ENCODE measurements at regions not wholly inside any gene's neighbourhood (a gene's known extent, or its start where the extent isn't known, plus 50 kb on each side); places are given as distances from the start of the nearest gene placed in this dataset.
"Not testable (repeated sequence)": the region's sequence is repeated elsewhere in the genome, so short reads cannot be mapped to it uniquely, and the experiment has no call there.

- not testable (repeated sequence) for H3K27me3 ChIP-seq (ENCODE audit: control insufficient read depth, insufficient read depth, low read length); H3K36me3 ChIP-seq (replicated peaks; ENCODE audit: control insufficient read depth, insufficient read depth, low read length); H3K4me3 ChIP-seq (ENCODE audit: insufficient read depth, low read depth, low read length); DNase-seq
Measured at GRCh38 chr7:97234494-97234893, 117.0 kb downstream of the SDHAF3 start.

DNA sequence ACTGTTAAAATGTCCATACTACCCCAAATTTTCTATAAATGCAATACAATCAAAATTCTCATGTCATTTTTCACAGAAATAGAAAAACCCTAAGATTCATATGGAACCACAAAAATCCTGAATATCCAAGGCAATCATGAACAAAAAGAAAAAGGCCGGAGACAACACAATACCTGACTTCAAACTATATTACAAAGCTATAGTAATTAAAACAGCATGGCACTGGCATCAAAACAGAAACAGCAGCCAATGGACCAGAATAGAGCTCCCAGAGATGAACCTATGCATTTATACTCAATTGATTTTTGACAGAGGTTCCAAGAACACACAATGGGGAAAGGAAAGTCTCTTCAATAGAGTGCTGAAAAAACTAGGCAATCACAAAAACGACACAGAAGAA is 128.8 kb downstream of the SDHAF3 start:
- no peaks in the 10 kb centered on the region for H3K27me3 ChIP-seq (ENCODE audit: control insufficient read depth, insufficient read depth, low read length)
- no peak overlapping the region for H3K4me3 ChIP-seq (ENCODE audit: insufficient read depth, low read depth, low read length)
- H3K36me3 ChIP-seq (replicated peaks; ENCODE audit: control insufficient read depth, insufficient read depth, low read length), result no peaks in the 10 kb centered on the region
- no peak for DNase-seq

DNA sequence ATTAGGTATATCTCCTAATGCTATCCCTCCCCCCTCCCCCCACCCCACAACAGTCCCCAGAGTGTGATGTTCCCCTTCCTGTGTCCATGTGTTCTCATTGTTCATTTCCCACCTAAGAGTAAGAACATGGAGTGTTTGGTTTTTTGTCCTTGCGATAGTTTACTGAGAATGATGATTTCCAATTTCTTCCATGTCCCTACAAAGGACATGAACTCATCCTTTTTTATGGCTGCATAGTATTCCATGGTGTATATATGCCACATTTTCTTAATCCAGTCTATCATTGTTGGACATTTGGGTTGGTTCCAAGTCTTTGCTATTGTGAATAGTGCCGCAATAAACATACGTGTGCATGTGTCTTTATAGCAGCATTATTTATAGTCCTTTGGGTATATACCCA is 140.7 kb downstream of the SDHAF3 start:
- not testable (repeated sequence) for DNase-seq; H3K27me3 ChIP-seq (ENCODE audit: control insufficient read depth, insufficient read depth, low read length); H3K4me3 ChIP-seq (ENCODE audit: insufficient read depth, low read depth, low read length); H3K36me3 ChIP-seq (replicated peaks; ENCODE audit: control insufficient read depth, insufficient read depth, low read length)

- no peak for DNase-seq
- no peaks in the 10 kb centered on the region for H3K36me3 ChIP-seq (replicated peaks; ENCODE audit: control insufficient read depth, insufficient read depth, low read length)
- no peaks in the 10 kb centered on the region for H3K27me3 ChIP-seq (ENCODE audit: control insufficient read depth, insufficient read depth, low read length)
- no peak overlapping the region for H3K4me3 ChIP-seq (ENCODE audit: insufficient read depth, low read depth, low read length)
Measured at GRCh38 chr7:97269741-97270140, 152.2 kb downstream of the SDHAF3 start.

DNA sequence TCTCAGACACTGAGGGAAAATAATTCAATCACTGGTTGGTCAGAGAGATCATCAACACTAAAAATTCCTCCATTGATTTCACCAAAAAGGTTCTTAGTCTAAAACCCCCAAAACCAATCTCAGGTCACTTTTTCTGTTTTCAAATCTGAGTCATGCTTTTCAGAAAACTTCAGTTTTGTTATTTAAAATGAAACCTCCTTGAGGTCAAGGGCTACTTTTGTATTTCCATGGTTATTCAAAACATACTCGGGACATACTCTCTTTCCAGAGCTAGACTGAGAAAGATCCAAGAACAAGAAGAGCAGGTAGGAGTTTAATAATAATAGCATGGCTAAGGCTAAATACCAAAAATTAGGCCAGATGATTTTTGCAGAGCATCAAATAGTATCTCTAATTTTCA is 152.8 kb downstream of the SDHAF3 start:
- Histone ChIP-seq H3K27me3 (ENCODE audit: control insufficient read depth, insufficient read depth, low read length) (no peaks in the 10 kb centered on the region), H3K36me3 (replicated peaks; ENCODE audit: control insufficient read depth, insufficient read depth, low read length) (no peaks in the 10 kb centered on the region), H3K4me3 (ENCODE audit: insufficient read depth, low read depth, low read length) (no peak overlapping the region)
- DNase-seq, result no peak

- DNase-seq, result no peak
- no peak overlapping the region for H3K4me3 ChIP-seq (ENCODE audit: insufficient read depth, low read depth, low read length)
Measured at GRCh38 chr7:97271619-97272018, 154.1 kb downstream of the SDHAF3 start.

DNA sequence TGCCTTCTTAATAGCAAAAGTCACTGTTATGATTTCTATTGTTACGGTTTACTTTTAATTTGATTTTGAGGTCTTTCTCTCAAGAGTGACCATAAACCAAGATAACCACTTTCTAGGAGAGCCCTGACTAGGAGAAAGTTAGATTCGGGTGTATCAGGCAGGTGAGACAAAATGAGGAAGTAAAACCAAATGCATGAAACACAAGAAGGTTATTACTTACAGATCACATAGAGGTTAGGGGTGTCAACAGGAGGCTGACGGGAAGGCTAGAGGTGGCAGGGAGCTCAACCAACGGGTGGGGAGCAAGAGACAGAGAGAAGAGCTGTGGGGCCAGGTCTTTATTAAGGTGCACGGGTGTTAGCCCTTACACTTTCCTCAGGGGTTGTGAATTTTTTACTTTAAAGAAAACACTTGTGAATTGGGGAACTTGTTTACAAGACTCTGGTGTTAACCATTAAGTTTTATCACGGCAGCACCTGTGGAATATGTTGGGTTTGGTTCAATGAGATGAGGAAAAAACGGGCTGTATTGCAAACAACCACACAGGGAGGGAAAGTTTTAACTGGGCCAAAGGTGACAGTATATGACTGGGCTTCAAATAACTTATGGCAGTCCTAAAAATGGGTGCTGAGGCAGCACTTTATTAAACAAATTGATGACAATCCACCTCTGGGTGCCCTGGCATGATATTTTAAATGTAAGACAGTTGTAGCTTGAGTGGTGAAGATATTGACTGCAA is 154.9 kb downstream of the SDHAF3 start:
- H3K4me3 ChIP-seq (ENCODE audit: insufficient read depth, low read depth, low read length), result no peak overlapping the region
- H3K27me3 ChIP-seq (ENCODE audit: control insufficient read depth, insufficient read depth, low read length), result no peaks in the 10 kb centered on the region
- DNase-seq, result no peak
- H3K36me3 ChIP-seq (replicated peaks; ENCODE audit: control insufficient read depth, insufficient read depth, low read length), result no peaks in the 10 kb centered on the region

More at GRCh38 chr7:97271619-97272018, 154.1 kb downstream of the SDHAF3 start:
- Histone ChIP-seq H3K36me3 (replicated peaks; ENCODE audit: control insufficient read depth, insufficient read depth, low read length) (no peaks in the 10 kb centered on the region), H3K27me3 (ENCODE audit: control insufficient read depth, insufficient read depth, low read length) (no peaks in the 10 kb centered on the region)

DNA sequence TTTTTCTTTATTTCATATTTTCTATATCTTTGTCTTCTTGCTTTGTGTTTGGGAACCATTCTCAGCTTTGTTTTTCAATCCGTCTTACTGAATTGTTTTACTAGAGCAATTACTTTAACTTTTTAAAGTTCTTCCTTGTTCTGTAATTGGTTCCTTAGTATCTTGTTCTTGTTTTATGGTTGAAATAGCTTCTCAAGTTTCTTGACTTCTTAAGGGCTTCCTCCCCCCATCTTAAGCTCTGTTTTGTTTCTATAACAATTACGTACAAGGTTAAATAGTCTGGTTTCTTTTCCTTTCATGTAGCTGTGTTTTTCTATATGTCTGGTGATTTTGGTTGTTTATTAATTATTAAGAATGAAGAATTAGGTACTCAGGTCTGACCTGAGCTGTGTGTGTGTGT is 158.0 kb downstream of the SDHAF3 start:
- no peak for DNase-seq
- no peaks in the 10 kb centered on the region for H3K27me3 ChIP-seq (ENCODE audit: control insufficient read depth, insufficient read depth, low read length)
- H3K36me3 ChIP-seq (replicated peaks; ENCODE audit: control insufficient read depth, insufficient read depth, low read length), result no peaks in the 10 kb centered on the region
- H3K4me3 ChIP-seq (ENCODE audit: insufficient read depth, low read depth, low read length), result no peak overlapping the region

DNA sequence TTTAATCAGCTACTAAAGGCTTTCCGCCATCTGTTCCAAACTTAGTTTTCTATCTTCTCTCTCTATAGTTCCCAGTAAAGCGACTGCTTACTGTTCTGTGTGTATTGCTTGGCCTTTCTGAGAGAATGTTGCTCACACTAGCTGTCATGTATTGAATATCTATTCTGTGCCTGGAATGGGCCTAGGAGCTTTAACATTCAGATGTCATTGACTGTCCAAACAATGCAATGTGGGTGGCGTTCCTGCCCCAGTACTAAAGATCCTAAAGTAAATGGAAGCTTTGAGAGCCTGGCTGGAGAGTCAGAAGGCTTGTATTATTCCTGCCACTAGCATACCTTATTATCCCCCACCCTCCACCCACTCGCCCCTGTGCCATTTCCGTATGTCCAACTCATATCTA is 163.5 kb downstream of the SDHAF3 start:
- Histone ChIP-seq H3K27me3 (ENCODE audit: control insufficient read depth, insufficient read depth, low read length) (no peaks in the 10 kb centered on the region), H3K36me3 (replicated peaks; ENCODE audit: control insufficient read depth, insufficient read depth, low read length) (no peaks in the 10 kb centered on the region), H3K4me3 (ENCODE audit: insufficient read depth, low read depth, low read length) (no peak overlapping the region)
- no peak for DNase-seq

DNA sequence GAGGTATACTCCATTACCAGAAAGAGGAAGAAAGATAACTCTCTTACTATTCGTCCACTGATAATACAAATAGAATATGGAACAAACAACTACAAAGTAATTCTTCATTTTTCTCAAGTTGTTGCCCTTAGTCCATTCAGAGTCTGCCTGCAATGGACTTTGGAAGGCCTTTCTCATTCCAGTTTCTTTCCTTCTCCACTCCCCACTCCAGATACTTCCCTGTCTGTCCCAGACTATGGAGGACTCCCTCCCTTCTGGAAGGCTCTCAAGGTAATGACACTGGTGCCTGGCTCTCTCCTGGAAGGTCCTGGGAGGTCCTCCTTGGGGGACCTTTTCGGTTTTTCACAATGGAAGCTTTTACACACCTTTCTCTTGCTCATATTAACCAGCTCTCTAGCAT is 167.8 kb downstream of the SDHAF3 start:
- Histone ChIP-seq H3K36me3 (replicated peaks; ENCODE audit: control insufficient read depth, insufficient read depth, low read length) (no peaks in the 10 kb centered on the region), H3K27me3 (ENCODE audit: control insufficient read depth, insufficient read depth, low read length) (no peaks in the 10 kb centered on the region), H3K4me3 (ENCODE audit: insufficient read depth, low read depth, low read length) (no peak overlapping the region)
- DNase-seq, result no peak

- no peak for DNase-seq
- H3K36me3 ChIP-seq (replicated peaks; ENCODE audit: control insufficient read depth, insufficient read depth, low read length), result no peaks in the 10 kb centered on the region
- H3K4me3 ChIP-seq (ENCODE audit: insufficient read depth, low read depth, low read length), result no peak overlapping the region
- no peaks in the 10 kb centered on the region for H3K27me3 ChIP-seq (ENCODE audit: control insufficient read depth, insufficient read depth, low read length)
Measured at GRCh38 chr7:97293031-97293430, 175.5 kb downstream of the SDHAF3 start.

DNA sequence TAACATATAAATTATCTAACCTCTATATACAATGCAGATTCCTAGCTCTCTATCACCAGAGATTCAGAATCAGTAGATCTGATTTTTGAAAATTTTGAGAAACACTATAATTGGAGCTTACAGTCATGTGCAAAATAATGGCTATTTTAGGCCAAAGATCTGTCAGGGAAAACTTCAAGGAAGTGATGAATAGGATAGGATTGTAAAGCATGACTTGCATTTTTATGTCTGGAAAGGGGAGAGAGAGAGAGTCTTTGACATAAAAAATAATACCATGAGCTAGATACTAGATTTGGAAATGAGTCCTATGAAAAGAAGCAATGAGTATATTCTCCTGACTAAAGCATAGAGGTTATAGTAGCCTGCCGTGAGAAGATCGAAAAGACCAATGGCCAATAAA is 181.1 kb downstream of the SDHAF3 start:
- Histone ChIP-seq H3K27me3 (ENCODE audit: control insufficient read depth, insufficient read depth, low read length) (no peaks in the 10 kb centered on the region), H3K36me3 (replicated peaks; ENCODE audit: control insufficient read depth, insufficient read depth, low read length) (no peaks in the 10 kb centered on the region), H3K4me3 (ENCODE audit: insufficient read depth, low read depth, low read length) (no peak overlapping the region)
- DNase-seq, result no peak

- Histone ChIP-seq H3K27me3 (ENCODE audit: control insufficient read depth, insufficient read depth, low read length) (no peaks in the 10 kb centered on the region), H3K36me3 (replicated peaks; ENCODE audit: control insufficient read depth, insufficient read depth, low read length) (no peaks in the 10 kb centered on the region), H3K4me3 (ENCODE audit: insufficient read depth, low read depth, low read length) (no peak overlapping the region)
- DNase-seq, result no peak
Measured at GRCh38 chr7:97305589-97305988, 188.1 kb downstream of the SDHAF3 start.

DNA sequence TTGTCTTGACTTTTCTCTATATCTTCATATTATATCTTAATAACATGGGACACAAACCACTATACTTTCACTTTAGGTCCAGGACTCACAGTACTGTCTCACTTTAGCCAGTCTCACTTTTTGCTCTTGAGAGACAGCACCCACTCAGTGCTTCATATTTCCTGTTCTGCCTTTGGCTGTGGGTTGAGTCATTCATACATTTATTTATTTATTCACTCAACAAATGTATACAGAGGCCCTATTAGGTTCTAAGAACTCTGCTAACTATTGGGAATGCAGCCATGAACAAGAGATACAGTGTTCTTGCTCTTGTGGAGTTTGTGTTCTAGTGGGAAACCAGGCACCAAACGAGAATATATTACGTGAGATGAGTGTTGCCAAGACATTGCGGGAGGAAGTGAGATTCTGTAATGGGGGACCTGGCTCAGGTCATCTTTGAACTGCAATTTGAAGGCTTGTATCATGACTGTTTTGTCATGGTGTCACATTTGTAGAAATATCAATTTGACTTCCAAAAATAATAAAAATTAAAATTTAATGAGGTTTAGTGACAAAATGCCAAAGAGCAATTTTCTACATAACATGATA is 190.1 kb downstream of the SDHAF3 start:
- DNase-seq, result no peak

GRCh38 chr7:97313900-97314299 is 196.4 kb downstream of the SDHAF3 start:
- Histone ChIP-seq H3K4me3 (ENCODE audit: insufficient read depth, low read depth, low read length) (no peak overlapping the region), H3K27me3 (ENCODE audit: control insufficient read depth, insufficient read depth, low read length) (no peaks in the 10 kb centered on the region), H3K36me3 (replicated peaks; ENCODE audit: control insufficient read depth, insufficient read depth, low read length) (no peaks in the 10 kb centered on the region)
- no peak for DNase-seq

More for the DNA sequence above, 190.1 kb downstream of the SDHAF3 start:
- no peak overlapping the region for H3K4me3 ChIP-seq (ENCODE audit: insufficient read depth, low read depth, low read length)
- H3K36me3 ChIP-seq (replicated peaks; ENCODE audit: control insufficient read depth, insufficient read depth, low read length), result no peaks in the 10 kb centered on the region
- no peaks in the 10 kb centered on the region for H3K27me3 ChIP-seq (ENCODE audit: control insufficient read depth, insufficient read depth, low read length)
